MV-4-11 (cell line): ENCODE measurements at regions not wholly inside any gene's neighbourhood (a gene's known extent, or its start where the extent isn't known, plus 50 kb on each side); places are given as distances from the start of the nearest gene placed in this dataset.

Experiments
- DNase-seq: peaks from one replicate; lab custom pipeline; 2025; lab: John Stamatoyannopoulos, UW

GRCh38 chr11:119906376-119906775, 177.4 kb upstream of the NECTIN1 start:
- DNase-seq: no peak

GRCh38 chr11:119905162-119905561, 176.2 kb upstream of the NECTIN1 start:
- DNase-seq: no peak

- no peak for DNase-seq
Observed at GRCh38 chr11:119904531-119905035, 175.6 kb upstream of the NECTIN1 start.

DNA sequence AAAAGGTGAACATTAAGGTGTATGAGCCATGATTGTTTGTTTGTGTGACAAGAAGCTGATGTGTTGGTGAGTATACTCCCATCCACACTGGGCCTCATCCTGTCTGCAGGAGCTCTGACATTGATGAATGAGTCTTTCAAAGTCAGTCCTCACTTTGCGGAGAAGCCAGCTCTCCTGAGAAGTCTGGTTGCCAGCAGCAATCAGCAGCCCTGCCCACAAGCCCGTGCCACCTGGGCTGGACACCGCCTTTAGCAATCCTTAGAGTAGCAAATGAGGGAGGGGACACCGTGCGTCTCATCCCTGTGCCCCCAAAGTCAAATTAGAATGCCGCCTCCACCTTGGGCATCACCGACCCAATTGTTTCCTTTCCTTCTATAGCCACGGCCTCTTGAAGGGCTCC, 174.8 kb upstream of the NECTIN1 start:
- no peak for DNase-seq

DNA sequence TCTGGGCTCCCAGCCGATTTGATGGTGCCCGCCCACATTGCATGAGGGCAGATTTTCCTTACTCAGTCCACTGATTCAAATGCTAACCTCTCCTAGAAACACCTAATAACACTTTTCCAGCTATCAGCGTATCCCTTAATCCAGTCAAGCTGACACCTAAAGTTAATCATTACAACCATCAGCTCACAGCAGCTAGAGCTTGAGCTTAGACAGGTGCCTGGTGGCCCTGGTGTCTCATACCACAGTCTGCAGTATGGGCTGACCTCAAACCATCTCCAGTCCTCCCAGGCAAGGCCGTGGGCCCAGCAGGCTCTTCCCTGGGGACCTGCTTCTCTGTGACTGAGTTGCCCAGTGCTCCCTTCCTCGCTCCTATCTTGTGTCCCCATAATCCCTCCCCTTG, 174.4 kb upstream of the NECTIN1 start:
- no peak for DNase-seq

- DNase-seq: peak; percentile 22
Observed at GRCh38 chr11:119902656-119903231, 173.7 kb upstream of the NECTIN1 start.

DNA sequence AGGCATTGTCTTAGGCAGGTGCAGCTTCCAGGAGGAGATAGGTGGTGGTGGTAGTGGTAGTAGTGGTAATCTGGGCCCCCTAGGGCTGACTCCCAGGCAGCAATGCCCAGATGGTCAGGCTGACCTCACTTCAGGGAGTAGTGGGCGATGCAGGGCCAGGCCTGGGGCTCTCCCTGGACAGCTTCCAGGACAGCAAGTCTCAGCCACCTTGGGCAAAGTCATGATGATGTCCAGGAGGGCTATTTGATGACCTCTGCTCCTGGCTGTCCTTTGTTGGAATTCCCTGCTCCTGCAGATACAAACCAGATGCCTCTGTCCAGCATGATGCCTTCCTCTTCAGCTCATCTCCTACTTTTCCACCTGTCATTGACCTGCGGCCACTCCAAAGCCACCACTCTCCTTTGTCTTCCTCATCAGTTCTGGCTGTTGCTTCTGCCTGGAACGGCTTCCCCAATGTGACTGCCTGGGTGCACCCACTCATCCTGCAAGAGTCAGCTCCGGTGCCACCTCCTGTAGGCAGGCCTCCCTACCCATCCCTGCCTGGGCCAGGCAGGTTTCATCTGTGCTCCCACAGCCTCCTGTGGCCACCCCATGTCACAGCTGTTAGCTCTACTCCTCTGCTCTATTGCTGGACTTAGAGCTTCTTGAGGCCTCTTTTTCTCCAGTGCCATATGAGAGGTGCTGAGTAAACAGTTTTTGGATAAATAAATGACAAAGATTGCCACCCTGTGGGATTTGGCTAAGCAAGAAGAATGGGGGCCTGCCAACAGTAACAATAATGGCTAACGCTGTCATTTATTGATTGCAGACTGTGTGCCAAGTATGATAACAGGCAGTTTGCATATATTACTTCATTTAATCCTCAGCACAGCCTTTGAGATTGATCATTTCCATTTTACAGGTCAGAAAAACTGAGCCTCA, 172.9 kb upstream of the NECTIN1 start:
- no peak for DNase-seq

GRCh38 chr11:119899997-119900396, 171.0 kb upstream of the NECTIN1 start:
- DNase-seq: no peak

DNA sequence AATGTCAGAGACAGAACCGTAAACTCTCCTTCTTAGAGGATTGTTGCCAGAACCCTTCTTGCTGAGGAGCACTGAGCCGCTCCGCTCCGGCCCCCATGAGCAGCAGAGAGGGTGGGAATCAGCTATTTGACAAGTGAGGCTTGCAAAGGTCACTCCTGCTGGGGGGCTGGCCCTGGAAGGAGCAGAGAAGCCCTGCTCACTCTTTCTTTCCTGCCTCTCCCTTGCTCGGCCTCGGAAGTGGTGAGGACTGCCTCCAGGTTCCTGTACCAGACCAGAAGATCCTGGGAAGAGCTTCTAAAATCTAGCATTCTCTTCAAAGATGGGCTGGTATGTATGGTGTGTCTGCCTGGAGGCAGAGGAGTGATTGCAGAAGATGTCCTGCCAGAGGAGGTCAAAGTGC, 168.6 kb upstream of the NECTIN1 start:
- no peak for DNase-seq

- no peak for DNase-seq
Observed at GRCh38 chr11:119897046-119897440, 168.0 kb upstream of the NECTIN1 start.

GRCh38 chr11:119896387-119897045, 167.5 kb upstream of the NECTIN1 start:
- DNase-seq: no peak

GRCh38 chr11:119895981-119896380, 167.0 kb upstream of the NECTIN1 start:
- peak; percentile 94 for DNase-seq

DNA sequence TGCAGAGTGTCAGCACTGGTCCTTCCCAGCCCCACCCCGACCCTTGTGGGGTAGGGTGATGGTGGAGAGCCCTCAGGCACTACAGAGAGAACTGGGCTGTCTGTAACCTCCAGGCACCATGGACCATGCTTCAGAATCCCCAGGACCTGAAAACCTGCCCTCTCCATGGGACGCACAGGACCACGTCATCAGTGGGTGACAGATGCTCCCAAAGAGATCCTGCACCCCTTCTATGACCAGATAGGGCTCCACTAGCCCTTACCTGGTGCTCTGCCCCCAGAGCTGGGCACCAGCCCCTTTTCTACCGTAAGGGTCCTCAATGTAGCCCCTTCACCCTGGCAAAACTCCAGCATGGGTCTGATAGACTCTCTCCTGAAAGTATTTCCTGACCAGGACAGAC, 165.9 kb upstream of the NECTIN1 start:
- DNase-seq: no peak

GRCh38 chr11:119892311-119892808, 163.4 kb upstream of the NECTIN1 start:
- DNase-seq: peak; percentile 11

- DNase-seq: peak; percentile 83
Observed at GRCh38 chr11:119891055-119891768, 162.2 kb upstream of the NECTIN1 start.

- DNase-seq: no peak
Observed at GRCh38 chr11:119890466-119890865, 161.5 kb upstream of the NECTIN1 start.

- no peak for DNase-seq
Observed at GRCh38 chr11:119889728-119890280, 160.8 kb upstream of the NECTIN1 start.

GRCh38 chr11:119889111-119889510, 160.1 kb upstream of the NECTIN1 start:
- DNase-seq: no peak

DNA sequence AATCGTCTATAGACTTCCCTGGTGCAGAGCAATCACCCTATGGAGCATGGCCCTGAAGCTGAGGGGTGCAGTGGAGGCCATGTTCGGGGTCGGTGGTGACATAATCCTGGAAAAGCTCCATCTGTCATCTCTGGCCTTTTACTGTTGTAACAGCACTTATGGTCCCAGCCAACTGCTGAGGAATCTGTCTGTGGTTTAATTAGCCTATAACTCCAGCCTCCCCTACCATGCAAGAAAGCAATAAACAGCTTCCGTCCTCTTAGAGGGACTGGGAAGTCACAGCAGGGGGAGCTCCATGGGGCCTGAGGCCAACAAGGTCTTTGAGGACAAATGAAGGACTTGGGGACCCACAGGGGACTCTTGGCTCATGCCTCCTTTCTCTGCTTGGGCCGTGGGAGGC, 159.1 kb upstream of the NECTIN1 start:
- peak; percentile 47 for DNase-seq

DNA sequence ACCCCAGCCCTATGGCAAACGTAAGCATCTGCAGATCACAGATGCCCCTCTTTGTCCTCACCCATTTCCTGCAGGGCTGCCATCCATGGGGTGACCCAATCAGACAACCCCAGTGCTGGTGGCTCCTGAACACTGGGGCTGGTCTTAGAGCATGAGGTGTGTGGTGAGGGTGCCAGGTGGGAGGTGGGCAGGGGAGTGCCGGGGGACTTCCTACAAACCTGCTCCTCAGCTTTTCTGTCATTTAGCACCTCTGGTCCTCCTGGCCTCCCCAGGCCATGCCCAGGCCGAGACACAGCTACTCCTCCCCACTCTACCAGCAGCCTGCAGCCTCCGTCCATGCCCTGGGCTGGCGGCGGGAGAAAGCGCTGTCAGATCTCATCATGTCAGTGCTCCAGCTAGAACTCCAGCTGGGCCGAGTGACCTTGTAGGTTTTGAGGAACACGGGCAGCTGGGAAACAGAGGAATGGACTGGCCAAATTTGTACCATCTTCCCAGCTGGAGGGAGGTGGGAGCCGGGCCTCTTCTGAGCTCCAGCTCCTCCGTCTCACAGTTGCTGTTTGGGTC, 157.7 kb upstream of the NECTIN1 start:
- no peak for DNase-seq

GRCh38 chr11:119885861-119886567, 157.0 kb upstream of the NECTIN1 start:
- DNase-seq: no peak
